Activated T-cell treated with anti-CD3 and anti-CD28 coated beads, Interleukin-2, amount 50 U/mL, for 4 hours (primary cell): ENCODE measurements at regions not wholly inside any gene's neighbourhood (a gene's known extent, or its start where the extent isn't known, plus 50 kb on each side); places are given as distances from the start of the nearest gene placed in this dataset.

ENCODE experiments used
- ATAC-seq, 2 donors: fragments of 200-7000 bp; cut with Tn5 transposase; one replicate each; pipeline ENCODE4 v1.10.0; 2021
- DNase-seq: peaks from one replicate; pipeline ENCODE4 v3.0.0-alpha.2; 2020
- H3K27me3 Mint-ChIP-seq: one replicate; pipeline ENCODE4 v1.8.0; 2021; ENCODE audit warnings: low read depth, mixed read lengths
- H3K36me3 Mint-ChIP-seq: one replicate; pipeline ENCODE4 v1.8.0; 2022; ENCODE audit warnings: mixed read lengths; ENCODE audit not compliant: insufficient read depth
- H3K4me1 Mint-ChIP-seq: one replicate; pipeline ENCODE4 v1.8.0; 2021; ENCODE audit warnings: low read depth, mixed read lengths
- H3K4me3 Mint-ChIP-seq: one replicate; pipeline ENCODE4 v1.8.0; 2021; ENCODE audit warnings: mild to moderate bottlenecking, moderate library complexity, mixed read lengths
- H3K9me3 Mint-ChIP-seq: one replicate; pipeline ENCODE4 v1.8.0; 2021; ENCODE audit warnings: mixed read lengths

GRCh38 chr16:54512467-54512995 is 225.9 kb upstream of the IRX3 start:
- no peaks in the 10 kb centered on the region for H3K4me1 Mint-ChIP-seq
- no peak for DNase-seq
- ATAC-seq: no peak
- no peaks in the 10 kb centered on the region for H3K36me3 Mint-ChIP-seq
- peaks cover 8% of the 10 kb centered on the region for H3K27me3 Mint-ChIP-seq
- H3K4me3 Mint-ChIP-seq: no peak overlapping the region
- no peaks in the 10 kb centered on the region for H3K9me3 Mint-ChIP-seq

- DNase-seq (no peak), ATAC-seq (no peak)
- Mint-ChIP-seq H3K36me3 (no peaks in the 10 kb centered on the region), H3K27me3 (peaks cover 12% of the 10 kb centered on the region), H3K9me3 (no peaks in the 10 kb centered on the region), H3K4me1 (no peaks in the 10 kb centered on the region), H3K4me3 (no peak overlapping the region)
Observed at GRCh38 chr16:54511222-54511731, 224.7 kb upstream of the IRX3 start.

- Mint-ChIP-seq H3K4me1 (no peaks in the 10 kb centered on the region), H3K36me3 (no peaks in the 10 kb centered on the region), H3K4me3 (no peak overlapping the region), H3K27me3 (peaks cover 13% of the 10 kb centered on the region), H3K9me3 (no peaks in the 10 kb centered on the region)
- no peak for DNase-seq
- ATAC-seq: no peak
Observed at GRCh38 chr16:54510685-54511221, 224.2 kb upstream of the IRX3 start.

GRCh38 chr16:54509456-54509855 is 222.9 kb upstream of the IRX3 start:
- H3K9me3 Mint-ChIP-seq: no peaks in the 10 kb centered on the region
- no peak overlapping the region for H3K4me3 Mint-ChIP-seq
- DNase-seq (no peak), ATAC-seq (no peak)
- no peaks in the 10 kb centered on the region for H3K36me3 Mint-ChIP-seq
- peaks cover 10% of the 10 kb centered on the region for H3K27me3 Mint-ChIP-seq
- no peaks in the 10 kb centered on the region for H3K4me1 Mint-ChIP-seq

GRCh38 chr16:54508351-54508750 is 221.8 kb upstream of the IRX3 start:
- H3K27me3 Mint-ChIP-seq: peaks cover 10% of the 10 kb centered on the region
- H3K4me1 Mint-ChIP-seq: no peaks in the 10 kb centered on the region
- DNase-seq: no peak
- no peak for ATAC-seq
- H3K9me3 Mint-ChIP-seq: no peaks in the 10 kb centered on the region
- no peak overlapping the region for H3K4me3 Mint-ChIP-seq
- no peaks in the 10 kb centered on the region for H3K36me3 Mint-ChIP-seq

- Mint-ChIP-seq H3K4me1 (no peaks in the 10 kb centered on the region), H3K36me3 (no peaks in the 10 kb centered on the region), H3K27me3 (peaks cover 7% of the 10 kb centered on the region), H3K4me3 (no peak overlapping the region), H3K9me3 (no peaks in the 10 kb centered on the region)
- no peak for ATAC-seq
- no peak for DNase-seq
Observed at GRCh38 chr16:54506741-54507500, 220.3 kb upstream of the IRX3 start.

- no peaks in the 10 kb centered on the region for H3K9me3 Mint-ChIP-seq
- no peaks in the 10 kb centered on the region for H3K36me3 Mint-ChIP-seq
- H3K4me3 Mint-ChIP-seq: no peak overlapping the region
- ATAC-seq (no peak), DNase-seq (no peak)
- peaks cover 7% of the 10 kb centered on the region for H3K27me3 Mint-ChIP-seq
- H3K4me1 Mint-ChIP-seq: no peaks in the 10 kb centered on the region
Observed at GRCh38 chr16:54506214-54506580, 219.6 kb upstream of the IRX3 start.

GRCh38 chr16:54505549-54506213 is 219.1 kb upstream of the IRX3 start:
- H3K9me3 Mint-ChIP-seq: no peaks in the 10 kb centered on the region
- H3K27me3 Mint-ChIP-seq: peaks cover 7% of the 10 kb centered on the region
- no peak for DNase-seq
- H3K36me3 Mint-ChIP-seq: no peaks in the 10 kb centered on the region
- no peak for ATAC-seq
- H3K4me3 Mint-ChIP-seq: no peak overlapping the region
- no peaks in the 10 kb centered on the region for H3K4me1 Mint-ChIP-seq

- no peaks in the 10 kb centered on the region for H3K36me3 Mint-ChIP-seq
- no peak for DNase-seq
- ATAC-seq: no peak
- H3K9me3 Mint-ChIP-seq: no peaks in the 10 kb centered on the region
- H3K4me3 Mint-ChIP-seq: no peak overlapping the region
- no peaks in the 10 kb centered on the region for H3K4me1 Mint-ChIP-seq
- peaks cover 7% of the 10 kb centered on the region for H3K27me3 Mint-ChIP-seq
Observed at GRCh38 chr16:54504372-54504771, 217.8 kb upstream of the IRX3 start.

GRCh38 chr16:54503856-54504219 is 217.3 kb upstream of the IRX3 start:
- Mint-ChIP-seq H3K4me1 (no peaks in the 10 kb centered on the region), H3K27me3 (peaks cover 7% of the 10 kb centered on the region), H3K9me3 (no peaks in the 10 kb centered on the region), H3K36me3 (no peaks in the 10 kb centered on the region), H3K4me3 (no peak overlapping the region)
- DNase-seq (no peak), ATAC-seq (no peak)

GRCh38 chr16:54503011-54503855 is 216.6 kb upstream of the IRX3 start:
- ATAC-seq (no peak), DNase-seq (no peak)
- Mint-ChIP-seq H3K27me3 (peaks cover 6% of the 10 kb centered on the region), H3K9me3 (peaks cover 3% of the 10 kb centered on the region), H3K4me3 (no peak overlapping the region), H3K36me3 (no peaks in the 10 kb centered on the region), H3K4me1 (no peaks in the 10 kb centered on the region)

- Mint-ChIP-seq H3K36me3 (no peaks in the 10 kb centered on the region), H3K9me3 (peaks cover 13% of the 10 kb centered on the region), H3K4me1 (no peaks in the 10 kb centered on the region), H3K4me3 (no peak overlapping the region), H3K27me3 (peaks cover 6% of the 10 kb centered on the region)
- ATAC-seq (no peak), DNase-seq (no peak)
Observed at GRCh38 chr16:54501797-54502196, 215.2 kb upstream of the IRX3 start.

GRCh38 chr16:54493594-54493993 is 207.0 kb upstream of the IRX3 start:
- Mint-ChIP-seq H3K36me3 (no peaks in the 10 kb centered on the region), H3K27me3 (peaks cover 5% of the 10 kb centered on the region), H3K9me3 (peaks cover 23% of the 10 kb centered on the region), H3K4me3 (no peak overlapping the region), H3K4me1 (no peaks in the 10 kb centered on the region)
- DNase-seq: no peak
- no peak for ATAC-seq

- Mint-ChIP-seq H3K4me3 (no peak overlapping the region), H3K9me3 (peaks cover 18% of the 10 kb centered on the region), H3K4me1 (no peaks in the 10 kb centered on the region), H3K36me3 (no peaks in the 10 kb centered on the region), H3K27me3 (peaks cover 5% of the 10 kb centered on the region)
- ATAC-seq (no peak), DNase-seq (no peak)
Observed at GRCh38 chr16:54493061-54493460, 206.5 kb upstream of the IRX3 start.
